K562 (cell line): ENCODE measurements at regions not wholly inside any gene's neighbourhood (a gene's known extent, or its start where the extent isn't known, plus 50 kb on each side); places are given as distances from the start of the nearest gene placed in this dataset.

Source experiments
- ATAC-seq: fragments of 200-7000 bp; cut with Tn5 transposase; 3 replicates; pipeline ENCODE4 v1.9.1; 2020; ENCODE audit warnings: moderate library complexity
- BruUV-seq: library from RNA; stranded (reverse); fragments of 400-500 nt; replicated peaks from 2 replicates; lab custom pipeline; 2021; lab: Mats Ljungman, UMichigan
- CTCF ChIA-PET: fragments of 300-600 bp; formaldehyde crosslinking; extraction: SDS; loops from one replicate; lab custom pipeline; 2021; ENCODE audit warnings: low intra/inter-chr PET ratio; lab: Yijun Ruan, JAX
- POLR2A ChIA-PET: fragments of 300-600, 350-650 bp; sonication (Branson Sonifier 250); formaldehyde crosslinking; extraction: SDS; loops from one replicate; lab custom pipeline; 2021; ENCODE audit warnings: antibody characterized with exemption, inconsistent platforms; lab: Yijun Ruan, JAX
- DNase-seq, 4 experiments: peaks; one replicate each; pipeline versions ENCODE4 v3.0.0 to v3.0.0-alpha.2; 2011 to 2018; ENCODE audit warnings: low spot score in 3 of 4, mixed read lengths in 3 of 4; ENCODE audit errors: extremely low read depth in 1 of 4
- FAIRE-seq: peaks from 2 replicates; lab custom pipeline; 2011; peaks lifted over from hg19 to GRCh38; lab: Jason Lieb, UNC
- H2AFZ ChIP-seq: 2 replicates; pipeline ENCODE4 v1.6.0; 2011; ENCODE audit warnings: low read depth, low read length, control low read depth, inconsistent platforms
- H3K27ac ChIP-seq: fragments of 200-600 bp; 3 replicates; pipeline ENCODE4 v1.8.0; 2011; ENCODE audit warnings: low read depth, mild to moderate bottlenecking, control low read depth, inconsistent platforms, low read length, moderate library complexity, mixed read lengths; ENCODE audit errors: extremely low read depth
- H3K27me3 ChIP-seq, 2 experiments: fragments of 300-600 bp in 1 of 2; 2 replicates in 1 of 2; 3 replicates in 1 of 2; pipeline versions ENCODE4 v1.6.0 to v1.8.0; 2011; ENCODE audit warnings: inconsistent platforms in 2 of 2, low read length in 2 of 2, mild to moderate bottlenecking in 1 of 2, mixed read lengths in 1 of 2, moderate library complexity in 1 of 2; ENCODE audit not compliant: control insufficient read depth in 2 of 2, insufficient read depth in 2 of 2
- H3K36me3 ChIP-seq: fragments of 300-600 bp; 3 replicates; pipeline ENCODE4 v1.8.0; 2011; ENCODE audit warnings: mild to moderate bottlenecking, low read length, inconsistent platforms; ENCODE audit not compliant: control insufficient read depth, insufficient read depth
- H3K4me1 ChIP-seq, 2 experiments: fragments of 200-600 bp in 1 of 2; replicated peaks in 1 of 2; 2 replicates in 1 of 2; 3 replicates in 1 of 2; pipeline versions ENCODE4 v1.5.1 to v1.8.0; 2011; ENCODE audit warnings: inconsistent platforms in 2 of 2, low read length in 2 of 2, mild to moderate bottlenecking in 1 of 2, mixed read lengths in 1 of 2, moderate library complexity in 1 of 2; ENCODE audit not compliant: control insufficient read depth in 2 of 2, insufficient read depth in 2 of 2
- H3K4me2 ChIP-seq: 2 replicates; pipeline ENCODE4 v1.6.1; 2011; ENCODE audit warnings: low read length, control low read depth, inconsistent platforms, mixed read lengths; ENCODE audit not compliant: insufficient read depth
- H3K4me3 ChIP-seq: fragments of 200-600 bp; sonication (generic), shearing (Covaris generic); 2 replicates; pipeline ENCODE4 v1.5.1; 2016; ENCODE audit warnings: control low read depth, inconsistent platforms
- H3K79me2 ChIP-seq: fragments of 200-600 bp; 3 replicates; pipeline ENCODE4 v1.8.0; 2011; ENCODE audit warnings: low read length, inconsistent platforms; ENCODE audit not compliant: control insufficient read depth, insufficient read depth
- H3K9ac ChIP-seq, 2 experiments: 2 replicates each; pipeline versions ENCODE4 v1.6.0 to v1.6.1; 2011; ENCODE audit warnings: low read depth in 2 of 2, low read length in 2 of 2, control low read depth in 1 of 2, inconsistent platforms in 1 of 2, mild to moderate bottlenecking in 1 of 2, mixed read lengths in 1 of 2; ENCODE audit not compliant: insufficient read depth in 1 of 2
- H3K9me1 ChIP-seq: one replicate; pipeline ENCODE4 v1.6.0; 2011; ENCODE audit warnings: inconsistent platforms, mild to moderate bottlenecking, low read length, moderate library complexity; ENCODE audit not compliant: control insufficient read depth, insufficient read depth
- H3K9me3 ChIP-seq: replicated peaks from 2 replicates; pipeline ENCODE4 v1.5.1; 2011; ENCODE audit warnings: low read depth, low read length, inconsistent platforms; ENCODE audit not compliant: control insufficient read depth, insufficient read depth
- H4K20me1 ChIP-seq: replicated peaks from 2 replicates; pipeline ENCODE4 v1.6.1; 2011; ENCODE audit warnings: low read length, inconsistent platforms, mixed read lengths; ENCODE audit not compliant: control insufficient read depth, insufficient read depth
- CHD2 ChIP-seq: IDR thresholded peaks from 2 replicates; pipeline ENCODE4 v1.6.1; 2011; ENCODE audit warnings: low read depth, low read length
- CREM ChIP-seq: IDR thresholded peaks from 2 replicates; pipeline ENCODE4 v1.6.1; 2014; ENCODE audit warnings: antibody characterized with exemption, low read depth
- EP400 ChIP-seq: fragments of 450-650 bp; IDR thresholded peaks from 2 replicates; pipeline ENCODE4 v1.6.1; 2017; ENCODE audit warnings: antibody characterized with exemption, mild to moderate bottlenecking, moderate library complexity
- KLF1 ChIP-seq: fragments of 450-650 bp; IDR thresholded peaks from 2 replicates; pipeline ENCODE4 v1.6.1; 2016; ENCODE audit warnings: missing genetic modification characterization, missing compliant biosample characterization
- NR3C1 ChIP-seq: sonication (generic); formaldehyde crosslinking; IDR thresholded peaks from 2 replicates; pipeline ENCODE4 v1.8.1; 2022; ENCODE audit warnings: missing genetic modification reagents
- NUFIP1 ChIP-seq: fragments of 450-650 bp; IDR thresholded peaks from 2 replicates; pipeline ENCODE4 v1.6.1; 2018; ENCODE audit not compliant: partially characterized antibody
- SMARCB1 ChIP-seq: IDR thresholded peaks from 2 replicates; pipeline ENCODE4 v1.6.1; 2011; ENCODE audit warnings: improper control_type of control experiment, low read depth; ENCODE audit not compliant: insufficient read length
- STAT5B ChIP-seq: fragments of 250-450 bp; sonication (Bioruptor Pico); IDR thresholded peaks from 2 replicates; pipeline ENCODE4 v1.8.0; 2021; ENCODE audit warnings: mild to moderate bottlenecking, inconsistent platforms
- ZBTB33 ChIP-seq: sonication (generic); formaldehyde crosslinking; IDR thresholded peaks from 2 replicates; pipeline ENCODE4 v1.8.1; 2023; ENCODE audit warnings: mild to moderate bottlenecking, missing genetic modification reagents
- WGBS: fragments of 100-300 bp; shearing (Covaris generic); methylation state at CpG from one replicate; pipeline ENCODE4 v1.1.6; 2016; ENCODE audit warnings: low coverage, mixed read lengths; ENCODE audit not compliant: insufficient coverage; ENCODE audit errors: missing lambda C conversion rate; 5-methylcytosine and 5-hydroxymethylcytosine counted together
- in situ Hi-C: fragments of 300-500 bp; cut with MboI; formaldehyde crosslinking; loops from 4 replicates; pipeline ENCODE4 v1.15.0; 2018; ENCODE audit warnings: inconsistent platforms, mixed read lengths
- intact Hi-C: fragments of 100-400 bp; cut with micrococcal nuclease; formaldehyde crosslinking; loops from 2 replicates; pipeline ENCODE4 v1.14.2; 2022
- TF ChIP-seq, protein P1 (sequence below), 3 experiments: fragments of 200-800 bp in 1 of 3; fragments of 250-450 bp in 1 of 3; fragments of 450-650 bp in 1 of 3; sonication (Bioruptor Pico) in 1 of 3; sonication (Bioruptor generic) in 1 of 3; formaldehyde crosslinking in 1 of 3; IDR thresholded peaks; 2 replicates each; pipeline versions ENCODE4 v1.6.1 to v1.8.0; 2016 to 2022; ENCODE audit warnings: mild to moderate bottlenecking in 2 of 3, missing genetic modification characterization in 2 of 3, missing compliant biosample characterization in 1 of 3, moderate library complexity in 1 of 3
- TF ChIP-seq, protein P2 (sequence below): fragments of 250-450 bp; sonication (Bioruptor Pico); IDR thresholded peaks from 2 replicates; pipeline ENCODE4 v1.5.0; 2020; ENCODE audit warnings: mild to moderate bottlenecking

- H3K9ac ChIP-seq, result no peak overlapping the region
- BruUV-seq, result no TSS peak
- no peak overlapping the region for H3K27ac ChIP-seq
- no peaks in the 10 kb centered on the region for H3K27me3 ChIP-seq
- no peak overlapping the region for H2AFZ ChIP-seq
- no peaks in the 10 kb centered on the region for H3K36me3 ChIP-seq
- no peak overlapping the region for H3K4me2 ChIP-seq
- ChIA-PET CTCF (no interaction called here), POLR2A (interaction anchor here (1.2 kb wide), 1 partner anchor 10 kb away, joined by 3 read pairs; no protein-coding TSS in a partner anchor)
- TF ChIP-seq NUFIP1 (no peak), SMARCB1 (no peak), KLF1 (tag) (no peak), CHD2 (no peak), ZBTB33 (CRISPR knock-in tag) (no peak), NR3C1 (CRISPR knock-in tag) (no peak), EP400 (no peak), STAT5B (no peak), CREM (no peak)
- TF ChIP-seq, protein P1, sequence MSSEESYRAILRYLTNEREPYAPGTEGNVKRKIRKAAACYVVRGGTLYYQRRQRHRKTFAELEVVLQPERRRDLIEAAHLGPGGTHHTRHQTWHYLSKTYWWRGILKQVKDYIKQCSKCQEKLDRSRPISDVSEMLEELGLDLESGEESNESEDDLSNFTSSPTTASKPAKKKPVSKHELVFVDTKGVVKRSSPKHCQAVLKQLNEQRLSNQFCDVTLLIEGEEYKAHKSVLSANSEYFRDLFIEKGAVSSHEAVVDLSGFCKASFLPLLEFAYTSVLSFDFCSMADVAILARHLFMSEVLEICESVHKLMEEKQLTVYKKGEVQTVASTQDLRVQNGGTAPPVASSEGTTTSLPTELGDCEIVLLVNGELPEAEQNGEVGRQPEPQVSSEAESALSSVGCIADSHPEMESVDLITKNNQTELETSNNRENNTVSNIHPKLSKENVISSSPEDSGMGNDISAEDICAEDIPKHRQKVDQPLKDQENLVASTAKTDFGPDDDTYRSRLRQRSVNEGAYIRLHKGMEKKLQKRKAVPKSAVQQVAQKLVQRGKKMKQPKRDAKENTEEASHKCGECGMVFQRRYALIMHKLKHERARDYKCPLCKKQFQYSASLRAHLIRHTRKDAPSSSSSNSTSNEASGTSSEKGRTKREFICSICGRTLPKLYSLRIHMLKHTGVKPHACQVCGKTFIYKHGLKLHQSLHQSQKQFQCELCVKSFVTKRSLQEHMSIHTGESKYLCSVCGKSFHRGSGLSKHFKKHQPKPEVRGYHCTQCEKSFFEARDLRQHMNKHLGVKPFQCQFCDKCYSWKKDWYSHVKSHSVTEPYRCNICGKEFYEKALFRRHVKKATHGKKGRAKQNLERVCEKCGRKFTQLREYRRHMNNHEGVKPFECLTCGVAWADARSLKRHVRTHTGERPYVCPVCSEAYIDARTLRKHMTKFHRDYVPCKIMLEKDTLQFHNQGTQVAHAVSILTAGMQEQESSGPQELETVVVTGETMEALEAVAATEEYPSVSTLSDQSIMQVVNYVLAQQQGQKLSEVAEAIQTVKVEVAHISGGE (CRISPR knock-in tag; IDR thresholded peaks at IDR 0.05), result no peak
- TF ChIP-seq, protein P2, sequence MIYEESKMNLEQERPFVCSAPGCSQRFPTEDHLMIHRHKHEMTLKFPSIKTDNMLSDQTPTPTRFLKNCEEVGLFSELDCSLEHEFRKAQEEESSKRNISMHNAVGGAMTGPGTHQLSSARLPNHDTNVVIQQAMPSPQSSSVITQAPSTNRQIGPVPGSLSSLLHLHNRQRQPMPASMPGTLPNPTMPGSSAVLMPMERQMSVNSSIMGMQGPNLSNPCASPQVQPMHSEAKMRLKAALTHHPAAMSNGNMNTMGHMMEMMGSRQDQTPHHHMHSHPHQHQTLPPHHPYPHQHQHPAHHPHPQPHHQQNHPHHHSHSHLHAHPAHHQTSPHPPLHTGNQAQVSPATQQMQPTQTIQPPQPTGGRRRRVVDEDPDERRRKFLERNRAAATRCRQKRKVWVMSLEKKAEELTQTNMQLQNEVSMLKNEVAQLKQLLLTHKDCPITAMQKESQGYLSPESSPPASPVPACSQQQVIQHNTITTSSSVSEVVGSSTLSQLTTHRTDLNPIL, result no peak
- no peak for FAIRE-seq
- no peaks in the 10 kb centered on the region for H3K9me1 ChIP-seq
- intact Hi-C loops, result no loop called here
- 0% methylated on average over 14 of the region's 16 CpGs for WGBS
- in situ Hi-C loops, result no loop called here
- no peak for ATAC-seq
- no peaks in the 10 kb centered on the region for H4K20me1 ChIP-seq
- no peak overlapping the region for H3K4me3 ChIP-seq
- no peaks in the 10 kb centered on the region for H3K79me2 ChIP-seq
- H3K4me1 ChIP-seq, result no peaks in the 10 kb centered on the region
- DNase-seq, result no peak
- no peaks in the 10 kb centered on the region for H3K9me3 ChIP-seq
These were observed 221.1 kb downstream of the GALR1 start for GRCh38 chr18:77470569-77471413.
